ENCODE measurements at regions not wholly inside any gene's neighbourhood (a gene's known extent, or its start where the extent isn't known, plus 50 kb on each side); places are given as distances from the start of the nearest gene placed in this dataset.

DNA sequence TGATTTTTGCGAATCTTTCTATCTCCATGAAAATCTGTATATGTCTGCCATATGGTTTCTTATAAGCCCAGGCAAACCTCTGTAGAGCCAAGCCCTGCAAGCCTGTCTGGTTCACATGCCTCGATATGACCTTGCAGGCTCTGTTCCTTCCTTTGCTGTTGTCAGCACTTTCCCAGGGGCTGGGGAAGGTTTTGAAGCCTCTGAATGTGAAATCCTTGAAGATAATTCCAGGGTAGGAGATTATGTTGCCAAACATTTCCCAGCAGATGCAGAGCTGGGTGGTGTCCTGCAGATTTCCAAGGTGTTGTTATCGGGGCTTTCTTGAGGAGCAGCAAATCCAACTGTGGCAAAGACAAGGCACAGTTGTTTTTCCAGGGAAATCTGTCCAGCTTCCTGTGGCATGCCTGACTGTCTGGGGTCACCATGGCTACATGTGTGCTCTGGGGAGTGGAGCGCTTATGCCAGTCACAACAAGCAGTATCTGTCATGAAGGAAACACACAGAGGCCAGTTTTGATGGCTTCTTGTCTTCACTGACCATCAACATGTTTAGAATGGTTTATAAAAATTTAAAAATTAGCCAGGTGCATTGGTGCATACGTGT, 60.7 kb upstream of the RPS23 start:
- TF ChIP-seq, protein P1, sequence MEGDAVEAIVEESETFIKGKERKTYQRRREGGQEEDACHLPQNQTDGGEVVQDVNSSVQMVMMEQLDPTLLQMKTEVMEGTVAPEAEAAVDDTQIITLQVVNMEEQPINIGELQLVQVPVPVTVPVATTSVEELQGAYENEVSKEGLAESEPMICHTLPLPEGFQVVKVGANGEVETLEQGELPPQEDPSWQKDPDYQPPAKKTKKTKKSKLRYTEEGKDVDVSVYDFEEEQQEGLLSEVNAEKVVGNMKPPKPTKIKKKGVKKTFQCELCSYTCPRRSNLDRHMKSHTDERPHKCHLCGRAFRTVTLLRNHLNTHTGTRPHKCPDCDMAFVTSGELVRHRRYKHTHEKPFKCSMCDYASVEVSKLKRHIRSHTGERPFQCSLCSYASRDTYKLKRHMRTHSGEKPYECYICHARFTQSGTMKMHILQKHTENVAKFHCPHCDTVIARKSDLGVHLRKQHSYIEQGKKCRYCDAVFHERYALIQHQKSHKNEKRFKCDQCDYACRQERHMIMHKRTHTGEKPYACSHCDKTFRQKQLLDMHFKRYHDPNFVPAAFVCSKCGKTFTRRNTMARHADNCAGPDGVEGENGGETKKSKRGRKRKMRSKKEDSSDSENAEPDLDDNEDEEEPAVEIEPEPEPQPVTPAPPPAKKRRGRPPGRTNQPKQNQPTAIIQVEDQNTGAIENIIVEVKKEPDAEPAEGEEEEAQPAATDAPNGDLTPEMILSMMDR (IDR thresholded peaks at IDR 0.05; ENCODE audit: low read depth, low read length): no peak
- no peak for DNase-seq
- Histone ChIP-seq H3K4me3 (ENCODE audit: low read depth, low read length) (no peak overlapping the region), H3K27me3 (no peaks in the 10 kb centered on the region), H3K36me3 (no peaks in the 10 kb centered on the region), H3K4me1 (no peaks in the 10 kb centered on the region), H3K9me3 (no peaks in the 10 kb centered on the region)

DNA sequence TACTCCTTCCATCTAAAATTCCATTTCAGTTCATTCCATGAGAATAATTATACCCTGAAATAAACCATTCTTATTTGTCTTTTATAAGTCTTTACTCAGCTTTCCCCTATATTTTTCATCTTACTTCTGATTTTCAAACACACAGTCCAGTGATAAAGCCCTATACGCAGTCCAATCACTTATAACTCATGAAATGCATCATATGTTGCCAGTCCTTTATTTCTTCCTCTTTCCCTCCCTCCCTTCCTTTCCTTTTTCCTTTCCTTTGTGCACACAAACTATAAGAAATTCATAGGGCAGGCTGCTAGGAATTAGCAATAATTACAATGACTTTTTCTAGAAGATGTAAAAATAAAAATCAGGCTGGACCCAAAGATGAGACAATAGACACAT, 58.8 kb upstream of the RPS23 start:
- no peak for DNase-seq
- no peak overlapping the region for H3K4me3 ChIP-seq (ENCODE audit: low read depth, low read length)
- H3K36me3 ChIP-seq: no peaks in the 10 kb centered on the region
- H3K9me3 ChIP-seq: no peaks in the 10 kb centered on the region
- peaks cover 7% of the 10 kb centered on the region for H3K4me1 ChIP-seq
- H3K27me3 ChIP-seq: no peaks in the 10 kb centered on the region
- TF ChIP-seq, protein P1 (IDR thresholded peaks at IDR 0.05; ENCODE audit: low read depth, low read length): no peak

GRCh38 chr5:82336226-82336958, 58.2 kb upstream of the RPS23 start:
- no peak for DNase-seq
- TF ChIP-seq, protein P1 (IDR thresholded peaks at IDR 0.05; ENCODE audit: low read depth, low read length): no peak

DNA sequence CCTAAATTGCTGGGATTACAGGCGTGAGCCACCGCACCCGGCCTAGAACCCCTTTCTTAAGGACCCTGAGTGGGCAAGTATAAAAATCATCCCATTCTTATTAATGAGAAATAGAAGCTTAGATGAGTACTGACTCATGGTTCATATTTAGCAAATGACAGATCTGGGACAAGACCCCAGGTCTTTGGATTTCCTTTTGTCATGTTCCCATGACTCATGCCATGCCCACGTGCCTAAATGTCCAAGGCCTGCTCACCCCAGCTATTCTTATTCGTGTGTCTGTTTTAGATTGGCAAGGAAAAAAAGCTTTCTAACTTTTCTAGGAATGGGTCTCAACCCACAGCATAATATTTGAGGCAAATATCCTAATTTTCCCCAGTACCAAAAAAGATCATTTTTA, 57.7 kb upstream of the RPS23 start:
- Histone ChIP-seq H3K4me3 (ENCODE audit: low read depth, low read length) (no peak overlapping the region), H3K36me3 (no peaks in the 10 kb centered on the region), H3K27me3 (no peaks in the 10 kb centered on the region), H3K4me1 (peaks cover 13% of the 10 kb centered on the region), H3K9me3 (no peaks in the 10 kb centered on the region)
- DNase-seq: no peak
- TF ChIP-seq, protein P1 (IDR thresholded peaks at IDR 0.05; ENCODE audit: low read depth, low read length): no peak

More at GRCh38 chr5:82336226-82336958, 58.2 kb upstream of the RPS23 start:
- no peak overlapping the region for H3K4me3 ChIP-seq (ENCODE audit: low read depth, low read length)
- peaks cover 12% of the 10 kb centered on the region for H3K4me1 ChIP-seq
- H3K36me3 ChIP-seq: no peaks in the 10 kb centered on the region
- no peaks in the 10 kb centered on the region for H3K27me3 ChIP-seq
- no peaks in the 10 kb centered on the region for H3K9me3 ChIP-seq

- no peak for DNase-seq
- Histone ChIP-seq H3K4me1 (peaks cover 13% of the 10 kb centered on the region), H3K9me3 (no peaks in the 10 kb centered on the region)
These were observed 56.7 kb upstream of the RPS23 start for GRCh38 chr5:82334856-82335255.

More at GRCh38 chr5:82334856-82335255, 56.7 kb upstream of the RPS23 start:
- Histone ChIP-seq H3K4me3 (ENCODE audit: low read depth, low read length) (no peak overlapping the region), H3K36me3 (no peaks in the 10 kb centered on the region), H3K27me3 (no peaks in the 10 kb centered on the region)
- TF ChIP-seq, protein P1 (IDR thresholded peaks at IDR 0.05; ENCODE audit: low read depth, low read length): no peak

Measured in BE2C (cell line).